ENCODE measurements at regions not wholly inside any gene's neighbourhood (a gene's known extent, or its start where the extent isn't known, plus 50 kb on each side); places are given as distances from the start of the nearest gene placed in this dataset.

GRCh38 chr6:66032626-66033025 lies 325.6 kb upstream of the EYS start:
- H3K36me3 ChIP-seq (replicated peaks; ENCODE audit: low read depth, low read length) = no peaks in the 10 kb centered on the region
- no peaks in the 10 kb centered on the region for H3K4me1 ChIP-seq (ENCODE audit: low read length)
- H4K20me1 ChIP-seq (ENCODE audit: insufficient read depth, low read length) = no peaks in the 10 kb centered on the region
- no peak overlapping the region for H2AFZ ChIP-seq (ENCODE audit: low read depth, low read length)
- no peak overlapping the region for H3K4me2 ChIP-seq (ENCODE audit: low read length)
- no peak overlapping the region for H3K4me3 ChIP-seq (ENCODE audit: low read length)
- H3K27me3 ChIP-seq (ENCODE audit: low read depth, low read length) = no peaks in the 10 kb centered on the region
- H3K79me2 ChIP-seq (ENCODE audit: low read length) = no peaks in the 10 kb centered on the region
- H3K9ac ChIP-seq (ENCODE audit: low read length) = no peak overlapping the region
- TF ChIP-seq CTCF (IDR thresholded peaks at IDR 0.05; ENCODE audit: low read depth, low read length) = no peak
- TF ChIP-seq EZH2phosphoT487 (IDR thresholded peaks at IDR 0.05; ENCODE audit: low read depth) = no peak
- no peak overlapping the region for H3K27ac ChIP-seq (ENCODE audit: low read length)
- H3K9me3 ChIP-seq (ENCODE audit: insufficient read depth, low read length) = no peaks in the 10 kb centered on the region

- Histone ChIP-seq H3K9ac (ENCODE audit: low read length) (no peak overlapping the region), H3K9me3 (ENCODE audit: insufficient read depth, low read length) (no peaks in the 10 kb centered on the region), H3K79me2 (ENCODE audit: low read length) (no peaks in the 10 kb centered on the region), H3K4me2 (ENCODE audit: low read length) (no peak overlapping the region), H3K36me3 (replicated peaks; ENCODE audit: low read depth, low read length) (no peaks in the 10 kb centered on the region), H3K27me3 (ENCODE audit: low read depth, low read length) (no peaks in the 10 kb centered on the region), H4K20me1 (ENCODE audit: insufficient read depth, low read length) (no peaks in the 10 kb centered on the region), H3K27ac (ENCODE audit: low read length) (no peak overlapping the region), H2AFZ (ENCODE audit: low read depth, low read length) (no peak overlapping the region), H3K4me3 (ENCODE audit: low read length) (no peak overlapping the region), H3K4me1 (ENCODE audit: low read length) (no peaks in the 10 kb centered on the region)
- TF ChIP-seq EZH2phosphoT487 (IDR thresholded peaks at IDR 0.05; ENCODE audit: low read depth) (no peak), CTCF (IDR thresholded peaks at IDR 0.05; ENCODE audit: low read depth, low read length) (no peak)
Measured at GRCh38 chr6:66029391-66029790, 322.4 kb upstream of the EYS start.

GRCh38 chr6:65999288-65999791 lies 292.3 kb upstream of the EYS start:
- Histone ChIP-seq H3K4me3 (ENCODE audit: low read length) (no peak overlapping the region), H3K9ac (ENCODE audit: low read length) (no peak overlapping the region), H3K79me2 (ENCODE audit: low read length) (no peaks in the 10 kb centered on the region), H2AFZ (ENCODE audit: low read depth, low read length) (no peak overlapping the region), H3K36me3 (replicated peaks; ENCODE audit: low read depth, low read length) (no peaks in the 10 kb centered on the region), H3K27ac (ENCODE audit: low read length) (no peak overlapping the region), H3K4me2 (ENCODE audit: low read length) (no peak overlapping the region), H3K9me3 (ENCODE audit: insufficient read depth, low read length) (no peaks in the 10 kb centered on the region), H3K4me1 (ENCODE audit: low read length) (peaks cover 6% of the 10 kb centered on the region), H3K27me3 (ENCODE audit: low read depth, low read length) (no peaks in the 10 kb centered on the region), H4K20me1 (ENCODE audit: insufficient read depth, low read length) (no peaks in the 10 kb centered on the region)
- TF ChIP-seq CTCF (IDR thresholded peaks at IDR 0.05; ENCODE audit: low read depth, low read length) = no peak
- TF ChIP-seq EZH2phosphoT487 (IDR thresholded peaks at IDR 0.05; ENCODE audit: low read depth) = no peak

- no peak overlapping the region for H3K4me3 ChIP-seq (ENCODE audit: low read length)
- no peaks in the 10 kb centered on the region for H3K9me3 ChIP-seq (ENCODE audit: insufficient read depth, low read length)
- peaks cover 6% of the 10 kb centered on the region for H3K4me1 ChIP-seq (ENCODE audit: low read length)
- H4K20me1 ChIP-seq (ENCODE audit: insufficient read depth, low read length) = no peaks in the 10 kb centered on the region
- H3K27me3 ChIP-seq (ENCODE audit: low read depth, low read length) = no peaks in the 10 kb centered on the region
- no peak overlapping the region for H3K9ac ChIP-seq (ENCODE audit: low read length)
- no peak overlapping the region for H3K27ac ChIP-seq (ENCODE audit: low read length)
- no peaks in the 10 kb centered on the region for H3K79me2 ChIP-seq (ENCODE audit: low read length)
- H3K36me3 ChIP-seq (replicated peaks; ENCODE audit: low read depth, low read length) = no peaks in the 10 kb centered on the region
- no peak for TF ChIP-seq EZH2phosphoT487 (IDR thresholded peaks at IDR 0.05; ENCODE audit: low read depth)
- TF ChIP-seq CTCF (IDR thresholded peaks at IDR 0.05; ENCODE audit: low read depth, low read length) = no peak
- H3K4me2 ChIP-seq (ENCODE audit: low read length) = no peak overlapping the region
- H2AFZ ChIP-seq (ENCODE audit: low read depth, low read length) = no peak overlapping the region
Measured at GRCh38 chr6:65998544-65998943, 291.5 kb upstream of the EYS start.
